ENCODE measurements at regions not wholly inside any gene's neighbourhood (a gene's known extent, or its start where the extent isn't known, plus 50 kb on each side); places are given as distances from the start of the nearest gene placed in this dataset.

DNA sequence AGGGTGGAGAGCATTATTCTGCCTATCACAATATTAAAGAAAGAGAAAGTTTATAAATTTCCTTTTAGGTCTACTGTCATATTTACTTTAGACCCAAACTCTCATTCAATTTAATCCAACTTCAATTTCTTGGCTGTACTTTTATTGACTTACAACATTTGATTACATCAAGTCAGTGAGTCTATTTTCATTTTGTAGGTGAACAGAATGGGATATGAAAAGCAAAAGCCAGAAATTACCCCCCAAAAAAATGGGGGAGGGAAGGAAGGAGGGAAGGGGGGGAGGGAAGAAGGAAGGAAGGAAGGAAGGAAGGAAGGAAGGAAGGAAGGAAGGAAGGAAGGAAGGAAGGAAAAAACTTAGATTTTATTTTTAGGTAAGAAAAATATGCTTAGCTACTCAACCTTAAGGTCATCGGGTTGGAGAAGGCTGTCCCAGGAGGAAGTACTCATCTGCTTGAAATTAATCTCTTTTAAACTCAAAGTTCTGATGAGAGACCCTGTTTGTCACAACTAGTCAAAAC, 320.1 kb upstream of the ATP11B start:
- TF ChIP-seq, protein P1, sequence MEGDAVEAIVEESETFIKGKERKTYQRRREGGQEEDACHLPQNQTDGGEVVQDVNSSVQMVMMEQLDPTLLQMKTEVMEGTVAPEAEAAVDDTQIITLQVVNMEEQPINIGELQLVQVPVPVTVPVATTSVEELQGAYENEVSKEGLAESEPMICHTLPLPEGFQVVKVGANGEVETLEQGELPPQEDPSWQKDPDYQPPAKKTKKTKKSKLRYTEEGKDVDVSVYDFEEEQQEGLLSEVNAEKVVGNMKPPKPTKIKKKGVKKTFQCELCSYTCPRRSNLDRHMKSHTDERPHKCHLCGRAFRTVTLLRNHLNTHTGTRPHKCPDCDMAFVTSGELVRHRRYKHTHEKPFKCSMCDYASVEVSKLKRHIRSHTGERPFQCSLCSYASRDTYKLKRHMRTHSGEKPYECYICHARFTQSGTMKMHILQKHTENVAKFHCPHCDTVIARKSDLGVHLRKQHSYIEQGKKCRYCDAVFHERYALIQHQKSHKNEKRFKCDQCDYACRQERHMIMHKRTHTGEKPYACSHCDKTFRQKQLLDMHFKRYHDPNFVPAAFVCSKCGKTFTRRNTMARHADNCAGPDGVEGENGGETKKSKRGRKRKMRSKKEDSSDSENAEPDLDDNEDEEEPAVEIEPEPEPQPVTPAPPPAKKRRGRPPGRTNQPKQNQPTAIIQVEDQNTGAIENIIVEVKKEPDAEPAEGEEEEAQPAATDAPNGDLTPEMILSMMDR (IDR thresholded peaks at IDR 0.05): no peak
- no peak for DNase-seq (ENCODE audit: low spot score)
- ATAC-seq (ENCODE audit: low FRiP score): no peak

DNA sequence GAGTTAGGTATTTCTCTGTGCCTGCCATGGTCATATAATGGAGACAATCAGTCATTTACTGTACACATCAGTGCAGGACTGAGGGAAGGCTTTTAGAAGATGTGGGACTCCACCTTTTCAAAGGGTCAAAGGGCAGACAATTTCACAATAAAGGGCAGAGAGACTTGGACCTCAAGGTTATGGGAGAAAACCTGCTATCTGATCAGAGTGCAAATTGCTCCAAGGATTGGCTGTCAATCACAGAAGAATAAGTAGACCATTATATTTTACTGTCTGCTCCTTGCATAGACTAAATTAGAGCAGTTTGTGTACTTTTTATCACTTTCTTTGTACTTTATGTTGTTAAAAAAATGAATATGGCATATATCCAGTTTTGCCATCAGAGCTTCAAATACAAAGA, 314.9 kb upstream of the ATP11B start:
- no peak for ATAC-seq (ENCODE audit: low FRiP score)
- TF ChIP-seq, protein P1 (IDR thresholded peaks at IDR 0.05): no peak

DNA sequence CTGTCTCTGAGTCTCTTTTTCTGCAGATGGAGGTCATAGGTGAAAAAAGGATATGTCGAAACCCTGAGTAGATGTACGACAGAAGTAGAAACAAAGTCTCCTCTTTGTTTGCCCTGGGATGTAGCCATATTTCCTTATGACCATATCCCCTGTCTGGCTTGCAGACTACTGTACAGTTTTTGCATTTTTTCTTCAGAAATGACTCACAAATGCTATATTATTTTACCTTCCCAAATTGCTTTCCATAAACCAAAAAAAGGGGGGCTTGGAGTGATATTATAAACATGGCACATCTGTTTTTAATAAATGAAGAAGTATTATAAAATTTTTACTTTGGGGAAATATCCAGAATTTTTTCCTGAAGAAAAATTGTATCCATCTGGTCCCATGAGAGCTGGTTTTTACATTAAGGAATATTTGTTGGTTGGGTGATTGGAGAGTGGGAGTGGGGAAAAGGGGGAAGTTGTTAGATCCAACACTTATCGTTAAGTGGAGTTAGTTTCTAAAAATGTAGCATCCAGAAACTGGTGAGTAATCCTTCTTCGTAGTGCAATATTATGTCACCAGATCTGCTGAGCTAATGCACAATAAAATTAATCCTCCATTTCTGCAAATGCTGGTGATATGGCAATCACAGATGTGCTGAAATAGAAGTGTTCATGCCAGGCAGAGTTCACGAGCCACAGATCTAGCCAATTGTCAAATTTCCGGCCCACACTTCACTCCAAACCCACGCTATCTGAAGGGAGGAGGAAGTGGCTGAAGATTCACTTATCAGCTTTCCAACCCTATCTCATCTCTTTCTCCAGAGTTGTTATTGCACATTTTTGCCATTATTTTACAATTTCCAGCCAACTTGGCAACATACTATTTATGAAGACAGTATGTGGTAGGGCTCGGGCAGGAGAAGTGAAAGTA, 313.6 kb upstream of the ATP11B start:
- DNase-seq (ENCODE audit: low spot score) (no peak), ATAC-seq (ENCODE audit: low FRiP score) (no peak)
- TF ChIP-seq, protein P1 (IDR thresholded peaks at IDR 0.05): no peak

More for the DNA sequence above, 314.9 kb upstream of the ATP11B start:
- no peak for DNase-seq (ENCODE audit: low spot score)

DNA sequence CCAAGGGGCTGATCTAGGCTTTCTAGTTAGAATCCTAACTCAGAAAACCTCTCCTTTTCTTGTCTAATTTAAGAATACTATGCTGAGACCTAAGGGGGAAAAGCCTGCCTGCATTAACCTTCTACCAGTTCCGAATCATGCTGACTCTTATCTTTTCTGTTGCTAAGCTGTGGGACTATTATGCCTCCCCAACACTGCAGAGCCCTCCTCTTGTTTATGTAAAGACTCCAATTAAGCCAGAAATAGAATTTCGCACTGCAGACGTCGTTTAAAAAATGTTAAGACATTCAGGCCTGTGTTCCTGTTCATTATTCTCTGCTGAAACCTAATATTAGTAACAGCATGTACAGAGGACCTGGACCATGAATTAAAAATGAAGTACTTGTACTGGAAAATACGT, 310.6 kb upstream of the ATP11B start:
- ATAC-seq (ENCODE audit: low FRiP score): no peak
- no peak for DNase-seq (ENCODE audit: low spot score)
- TF ChIP-seq, protein P1 (IDR thresholded peaks at IDR 0.05): no peak

DNA sequence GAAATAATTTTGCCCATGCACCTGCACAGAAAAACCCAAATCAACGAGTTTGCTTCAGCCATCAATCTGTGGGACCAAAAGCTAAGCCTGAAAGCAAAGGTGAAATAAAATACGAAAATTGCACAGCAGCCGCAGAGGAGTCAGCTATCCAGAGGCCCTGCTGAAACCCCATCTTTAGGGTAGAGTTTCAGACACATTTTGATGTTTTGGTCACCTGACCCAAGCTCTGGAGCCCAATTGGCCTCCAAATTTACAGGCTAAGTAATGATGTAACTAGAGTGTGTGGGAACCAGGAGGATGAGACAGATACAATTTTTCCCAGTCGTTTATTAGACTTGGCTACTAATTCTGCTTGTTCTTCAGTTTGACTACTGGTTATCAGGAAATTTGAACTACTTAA, 308.6 kb upstream of the ATP11B start:
- TF ChIP-seq, protein P1 (IDR thresholded peaks at IDR 0.05): no peak
- DNase-seq (ENCODE audit: low spot score): no peak
- ATAC-seq (ENCODE audit: low FRiP score): no peak

DNA sequence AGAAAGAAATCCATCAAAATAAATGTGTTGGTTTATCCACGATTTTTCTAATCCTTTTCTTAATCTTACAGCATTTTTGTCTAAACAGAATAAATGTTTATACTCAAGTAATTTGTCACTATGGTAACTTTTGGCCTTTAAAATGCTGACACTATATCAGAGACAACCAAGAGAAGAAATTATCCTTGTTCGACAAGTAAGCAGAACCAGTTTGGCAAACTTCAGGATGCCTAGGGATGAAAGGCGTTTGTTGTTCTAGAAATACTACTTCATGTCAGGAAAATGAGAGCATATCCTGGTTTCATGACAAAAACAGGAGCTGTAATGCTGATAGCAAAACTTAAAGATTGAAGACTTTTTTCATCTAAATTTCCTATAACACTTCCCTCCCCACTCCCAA, 308.0 kb upstream of the ATP11B start:
- no peak for DNase-seq (ENCODE audit: low spot score)
- no peak for ATAC-seq (ENCODE audit: low FRiP score)
- TF ChIP-seq, protein P1 (IDR thresholded peaks at IDR 0.05): no peak

DNA sequence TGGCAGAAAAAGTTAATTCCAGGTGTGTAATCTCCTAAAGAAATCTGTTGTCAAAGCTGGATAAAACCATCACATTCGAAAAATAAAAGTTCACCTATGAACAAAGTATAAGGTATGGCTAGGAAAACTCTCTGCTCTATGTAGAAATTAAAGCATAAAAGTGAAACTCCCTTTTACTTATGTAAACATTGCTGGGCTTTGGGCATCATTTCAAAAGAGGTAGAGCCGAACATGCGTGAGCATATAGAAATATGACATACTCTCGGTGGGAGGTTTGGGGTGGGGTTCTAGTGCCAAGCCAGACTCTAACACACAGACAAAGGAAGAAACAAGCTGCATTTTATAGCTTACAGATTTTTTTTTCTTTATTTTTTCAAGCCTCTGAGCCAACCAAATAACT, 306.8 kb upstream of the ATP11B start:
- TF ChIP-seq, protein P1 (IDR thresholded peaks at IDR 0.05): no peak
- ATAC-seq (ENCODE audit: low FRiP score) (no peak), DNase-seq (ENCODE audit: low spot score) (no peak)
